ENCODE measurements at regions not wholly inside any gene's neighbourhood (a gene's known extent, or its start where the extent isn't known, plus 50 kb on each side); places are given as distances from the start of the nearest gene placed in this dataset.

DNA sequence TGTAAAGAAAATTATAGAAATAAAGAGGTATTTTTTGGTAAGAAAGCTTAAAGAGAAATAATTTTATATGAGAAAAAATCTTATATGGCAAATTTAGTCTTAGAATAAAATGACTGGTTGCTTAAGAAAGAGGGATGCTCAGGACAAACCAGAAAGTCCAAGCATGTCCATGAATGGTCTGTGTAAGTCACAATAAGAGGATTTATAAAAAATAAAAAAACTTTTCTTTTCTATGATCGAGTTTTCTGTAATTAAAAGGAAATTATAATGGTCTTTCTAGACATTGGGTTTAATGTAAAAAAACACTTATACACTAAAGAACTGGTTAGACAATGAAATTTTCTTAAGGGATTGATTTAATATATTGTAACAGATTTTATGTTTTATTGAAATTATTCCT, 819.6 kb downstream of the TBC1D22A start:
- no peak for DNase-seq

DNA sequence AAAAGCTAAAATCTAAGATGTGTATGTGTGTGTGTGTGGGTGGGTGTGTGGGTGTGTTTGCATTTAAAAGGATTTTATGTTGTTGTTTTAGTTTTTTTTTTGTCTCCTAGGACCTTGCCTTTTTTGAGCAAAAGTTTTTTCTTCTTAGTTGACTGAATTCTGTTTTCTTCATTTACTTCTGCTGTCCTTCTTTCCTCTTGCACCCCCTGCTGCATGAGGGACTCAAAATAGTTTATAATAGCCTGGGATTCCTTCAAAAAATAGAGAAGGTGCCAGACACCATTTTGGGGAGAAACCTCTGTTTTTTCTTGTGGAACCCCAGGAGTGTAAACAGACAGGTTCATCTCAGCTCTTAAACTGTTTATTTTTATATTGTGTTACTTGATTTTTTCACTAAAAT, 817.7 kb downstream of the TBC1D22A start:
- DNase-seq = no peak

DNA sequence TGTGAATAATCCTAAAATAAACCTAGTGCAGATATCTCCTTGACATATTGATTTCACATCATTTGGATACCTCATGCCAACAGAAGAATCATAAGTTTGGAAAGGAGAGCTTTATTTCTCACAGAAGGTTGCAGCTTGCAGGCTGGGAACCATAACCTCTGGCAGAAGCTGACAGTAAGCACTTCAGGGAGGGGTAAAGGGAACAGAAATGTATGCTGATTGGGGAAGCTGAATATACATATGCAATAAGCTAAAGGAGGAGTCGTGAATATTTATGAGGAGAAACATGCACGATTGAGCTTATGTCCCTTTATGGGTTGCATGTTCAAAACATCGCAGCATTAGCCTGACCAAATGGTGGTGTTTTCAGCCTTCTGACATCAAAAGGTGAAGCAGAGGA, 814.5 kb downstream of the TBC1D22A start:
- DNase-seq = no peak

DNA sequence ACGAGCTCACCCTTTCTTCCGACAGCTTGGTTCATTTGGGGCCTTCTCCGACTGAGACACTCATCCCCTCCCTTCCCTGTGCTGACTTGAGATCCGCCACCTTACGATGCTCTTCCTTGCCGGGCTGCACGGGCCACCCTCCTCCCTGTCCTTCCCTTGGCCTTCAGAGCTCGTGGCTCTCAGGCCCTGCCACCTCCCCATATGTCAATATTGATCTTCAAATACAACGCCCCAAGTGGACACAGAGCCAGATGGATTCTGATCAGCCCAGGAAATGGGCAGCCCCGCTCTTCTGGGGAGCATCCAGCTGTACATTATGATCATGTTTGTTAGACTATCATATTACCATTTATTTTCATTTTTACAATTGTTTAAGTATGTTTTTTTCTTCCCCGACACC, 812.8 kb downstream of the TBC1D22A start:
- no peak for DNase-seq

DNA sequence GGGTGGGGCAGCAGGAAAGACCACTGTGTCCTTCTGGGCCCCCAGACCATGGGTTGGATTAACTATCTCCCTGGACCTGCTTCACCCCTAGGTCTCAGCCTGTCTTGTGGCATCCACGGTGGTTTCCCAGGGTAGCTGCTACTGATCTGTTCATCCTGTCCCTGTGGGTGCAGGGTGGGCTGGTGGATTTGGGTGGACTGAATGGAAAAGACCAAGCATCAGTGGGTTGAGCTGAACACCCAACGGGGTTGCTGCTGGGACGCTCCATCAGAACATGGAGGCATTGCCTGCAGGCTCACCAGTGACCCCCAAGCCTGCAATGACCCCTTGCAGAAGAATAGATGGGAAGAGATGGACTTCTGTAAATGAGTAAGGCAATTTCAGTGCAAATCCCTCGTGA, 812.1 kb downstream of the TBC1D22A start:
- DNase-seq = no peak

DNA sequence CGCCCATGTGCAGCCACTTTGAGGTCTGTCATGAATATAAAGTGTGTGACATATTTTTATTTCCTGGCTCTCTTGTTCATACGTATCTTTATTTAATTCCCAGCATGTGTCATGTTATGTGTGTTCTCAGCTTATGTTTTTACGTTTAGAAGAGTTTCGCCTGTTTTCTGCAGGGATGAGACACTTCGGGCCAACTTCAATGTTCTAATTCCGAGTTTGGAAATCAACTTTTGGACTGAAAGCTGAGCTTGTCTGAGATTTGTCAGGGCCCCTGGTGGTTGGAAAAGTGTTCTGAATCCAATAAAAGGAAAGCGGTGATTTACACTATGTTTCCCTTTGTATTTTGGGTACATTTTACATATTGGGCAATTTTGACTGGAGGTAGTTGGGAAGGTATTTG, 810.7 kb downstream of the TBC1D22A start:
- no peak for DNase-seq

DNA sequence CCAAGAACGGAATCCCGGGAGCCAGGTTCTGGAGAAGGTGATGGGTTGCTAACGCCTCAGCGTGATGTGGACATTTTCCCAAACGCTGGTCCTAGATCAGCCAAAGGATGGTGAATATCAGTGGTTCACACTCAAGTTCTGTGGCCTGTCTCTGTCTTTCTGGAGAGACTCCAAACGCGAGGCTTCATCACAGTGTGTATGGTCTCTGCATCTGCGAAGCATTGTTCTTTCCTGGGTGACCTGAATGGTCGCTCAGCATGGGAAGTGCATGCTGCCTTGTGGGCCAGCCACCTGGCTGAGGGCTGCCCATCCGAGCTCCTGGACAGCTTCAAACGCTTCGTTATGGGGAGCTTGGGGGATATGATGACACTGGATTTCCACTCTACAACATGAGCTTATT, 810.0 kb downstream of the TBC1D22A start:
- DNase-seq = no peak

DNA sequence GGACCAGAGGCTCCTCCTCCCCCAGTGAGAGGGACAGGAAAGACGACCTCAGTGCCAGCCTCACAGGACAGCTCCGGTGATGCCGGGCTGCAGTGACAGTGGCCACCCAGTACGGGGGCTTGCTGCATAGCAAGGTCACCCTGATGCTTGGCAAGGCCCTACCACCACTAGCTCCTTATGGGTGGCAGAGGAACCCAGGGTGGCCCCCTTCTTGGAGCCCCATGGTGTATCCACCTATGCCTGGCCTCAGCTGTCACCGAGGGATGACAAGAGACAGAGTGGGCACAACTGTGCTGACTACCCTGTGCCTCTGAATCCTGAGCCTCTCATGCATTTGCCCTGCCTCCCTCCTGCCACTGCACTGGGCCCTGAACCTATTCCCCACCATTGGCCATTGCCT, 809.2 kb downstream of the TBC1D22A start:
- DNase-seq = no peak

GRCh38 chr22:47570851-47571250, 808.4 kb downstream of the TBC1D22A start:
- DNase-seq = no peak

GRCh38 chr22:47570300-47570685, 807.8 kb downstream of the TBC1D22A start:
- no peak for DNase-seq

DNA sequence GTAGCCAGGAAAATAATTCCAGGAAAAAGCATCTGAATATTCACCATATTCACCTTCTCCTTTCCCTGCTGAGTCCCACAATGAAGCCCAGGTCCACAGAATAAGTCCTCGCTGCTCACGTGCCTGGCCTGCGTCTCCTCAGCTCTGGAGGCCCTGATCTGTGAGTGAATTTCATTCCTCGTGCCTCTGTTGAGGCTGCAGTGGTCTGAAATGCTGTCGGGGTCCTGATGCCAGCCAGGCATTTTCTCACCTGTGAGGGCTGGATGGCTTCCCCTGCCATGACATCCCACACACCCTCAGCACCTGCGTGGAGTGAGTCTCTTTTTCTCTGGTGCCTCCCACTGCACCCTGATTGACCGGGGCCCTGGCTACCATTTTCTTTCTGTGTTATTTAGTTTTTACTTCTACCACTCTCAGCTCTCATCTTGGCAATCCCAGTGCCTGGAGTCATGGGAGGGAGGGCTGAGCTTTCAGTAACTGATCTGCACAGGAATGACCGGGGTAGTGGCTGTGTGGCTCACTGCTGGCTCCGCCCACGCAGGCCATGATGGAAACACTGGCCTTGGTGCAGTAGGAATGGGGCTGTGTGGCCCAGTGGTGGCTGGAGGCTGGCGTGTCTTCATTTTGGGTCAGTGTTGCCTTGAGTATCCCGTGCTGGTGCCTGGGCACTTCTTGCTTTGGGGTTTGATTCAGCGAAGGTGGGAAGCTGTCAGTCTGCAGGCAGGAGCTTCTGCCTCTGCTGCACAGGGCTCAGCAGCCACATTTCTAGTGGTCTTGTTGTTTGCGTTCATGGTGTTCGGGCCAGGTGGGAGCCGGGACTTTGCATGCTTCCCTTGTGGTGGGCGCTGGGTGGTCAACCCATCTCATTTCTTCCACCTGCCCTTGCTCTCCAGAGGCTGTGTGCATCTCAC, 807.2 kb downstream of the TBC1D22A start:
- no peak for DNase-seq

GRCh38 chr22:47568700-47569099, 806.2 kb downstream of the TBC1D22A start:
- no peak for DNase-seq

DNA sequence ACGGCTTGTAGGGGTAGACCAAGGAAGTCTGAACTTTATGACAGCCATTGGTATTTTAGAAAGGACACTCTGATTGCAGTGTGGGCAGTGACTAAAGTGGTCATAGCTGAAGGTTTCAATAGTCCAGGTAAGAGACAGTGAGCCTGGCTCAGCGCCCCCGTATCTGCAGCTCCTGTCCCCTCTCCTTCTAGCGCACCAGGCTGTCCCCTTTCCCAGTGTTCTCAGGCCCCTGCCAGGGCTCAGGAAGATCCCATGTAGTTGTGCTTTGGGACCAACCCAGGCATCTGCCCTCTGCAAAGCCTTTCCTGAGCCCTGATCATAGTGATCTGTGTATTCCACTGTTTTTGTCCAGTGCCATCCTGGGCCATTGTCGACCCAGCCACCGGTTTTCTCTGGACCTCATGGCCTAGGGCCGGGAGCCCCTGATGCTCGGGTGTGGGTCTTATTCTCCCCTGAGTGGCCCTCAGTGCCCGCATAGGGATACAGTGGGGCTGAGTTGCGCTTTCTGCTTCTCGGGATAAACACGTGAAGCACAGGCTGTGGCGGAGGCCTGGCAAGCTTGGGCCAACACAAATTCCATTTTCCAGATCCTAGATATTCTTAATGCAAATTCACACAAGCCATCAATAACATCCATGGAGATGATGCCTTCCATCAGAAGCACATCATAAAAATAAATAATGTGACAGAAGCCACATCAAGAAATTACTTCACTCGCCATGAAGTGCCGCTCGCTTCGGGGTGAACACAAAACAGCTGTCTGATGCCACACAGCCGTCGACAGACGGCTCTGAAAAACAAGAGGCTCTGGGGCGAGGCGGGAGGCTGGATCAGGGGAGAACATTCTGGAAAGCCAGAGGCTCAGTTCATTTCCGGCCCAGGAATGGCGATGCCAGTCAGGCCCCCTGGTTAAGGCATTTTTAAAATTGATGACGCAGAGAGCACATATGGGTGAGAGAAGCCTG, 805.0 kb downstream of the TBC1D22A start:
- no peak for DNase-seq

DNA sequence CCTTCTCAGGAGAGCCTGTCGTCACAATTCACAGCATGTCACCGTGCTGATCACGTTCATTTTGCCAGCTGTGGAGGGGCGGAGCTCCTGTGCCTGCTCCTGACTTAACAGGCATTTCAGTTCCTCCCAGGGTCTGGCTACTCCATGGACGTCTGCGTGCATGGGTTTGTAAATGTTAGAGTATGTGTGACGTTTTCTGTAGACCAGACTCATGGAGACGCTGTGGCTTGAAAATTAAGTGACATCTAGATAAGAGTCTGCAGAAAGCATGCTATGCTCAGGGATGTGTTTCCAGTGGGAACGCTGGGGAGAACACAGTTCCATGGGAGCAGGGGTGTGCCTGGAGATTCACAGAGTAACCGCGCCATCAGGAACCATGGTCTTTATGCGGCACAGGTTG, 804.0 kb downstream of the TBC1D22A start:
- DNase-seq = no peak

GRCh38 chr22:47565607-47566006, 803.2 kb downstream of the TBC1D22A start:
- DNase-seq = no peak

GRCh38 chr22:47564651-47565434, 802.4 kb downstream of the TBC1D22A start:
- DNase-seq = no peak

DNA sequence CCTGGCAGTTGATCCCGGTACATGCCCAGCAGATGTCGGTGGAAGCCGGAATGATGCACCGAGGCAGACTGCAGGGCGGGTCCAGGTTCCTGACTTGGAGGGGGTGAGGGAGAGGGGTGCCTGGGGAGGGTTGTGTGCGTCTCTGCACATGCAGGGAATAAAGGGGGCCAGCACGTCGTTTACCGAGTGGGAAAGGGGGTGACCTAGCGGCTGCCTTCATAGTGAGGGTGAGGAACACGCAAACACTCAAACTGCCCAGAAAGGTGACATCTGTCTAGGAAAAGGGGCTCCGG, 801.7 kb downstream of the TBC1D22A start:
- no peak for DNase-seq

GRCh38 chr22:47563406-47564157, 801.1 kb downstream of the TBC1D22A start:
- no peak for DNase-seq

DNA sequence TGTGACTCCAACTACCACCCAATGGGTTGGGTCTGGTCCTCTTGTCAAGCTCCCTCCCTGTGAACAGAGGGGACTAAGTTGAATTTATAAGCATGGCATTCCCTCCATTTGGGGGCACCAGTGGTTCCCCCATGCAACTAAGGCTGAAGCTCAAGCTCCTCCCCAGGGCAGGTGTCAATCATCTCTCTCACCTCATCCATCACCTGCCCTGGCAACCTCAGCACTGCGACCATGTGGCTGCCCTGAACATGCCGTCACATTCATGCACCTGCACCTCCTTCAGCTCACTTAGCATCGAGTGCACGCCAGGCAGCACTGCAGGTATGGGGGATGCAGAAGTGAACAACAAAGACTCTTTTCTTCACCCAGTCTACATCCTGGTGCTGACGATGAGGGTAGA, 799.3 kb downstream of the TBC1D22A start:
- DNase-seq = no peak

- DNase-seq = no peak
These were observed 798.7 kb downstream of the TBC1D22A start for GRCh38 chr22:47561115-47561675.

DNA sequence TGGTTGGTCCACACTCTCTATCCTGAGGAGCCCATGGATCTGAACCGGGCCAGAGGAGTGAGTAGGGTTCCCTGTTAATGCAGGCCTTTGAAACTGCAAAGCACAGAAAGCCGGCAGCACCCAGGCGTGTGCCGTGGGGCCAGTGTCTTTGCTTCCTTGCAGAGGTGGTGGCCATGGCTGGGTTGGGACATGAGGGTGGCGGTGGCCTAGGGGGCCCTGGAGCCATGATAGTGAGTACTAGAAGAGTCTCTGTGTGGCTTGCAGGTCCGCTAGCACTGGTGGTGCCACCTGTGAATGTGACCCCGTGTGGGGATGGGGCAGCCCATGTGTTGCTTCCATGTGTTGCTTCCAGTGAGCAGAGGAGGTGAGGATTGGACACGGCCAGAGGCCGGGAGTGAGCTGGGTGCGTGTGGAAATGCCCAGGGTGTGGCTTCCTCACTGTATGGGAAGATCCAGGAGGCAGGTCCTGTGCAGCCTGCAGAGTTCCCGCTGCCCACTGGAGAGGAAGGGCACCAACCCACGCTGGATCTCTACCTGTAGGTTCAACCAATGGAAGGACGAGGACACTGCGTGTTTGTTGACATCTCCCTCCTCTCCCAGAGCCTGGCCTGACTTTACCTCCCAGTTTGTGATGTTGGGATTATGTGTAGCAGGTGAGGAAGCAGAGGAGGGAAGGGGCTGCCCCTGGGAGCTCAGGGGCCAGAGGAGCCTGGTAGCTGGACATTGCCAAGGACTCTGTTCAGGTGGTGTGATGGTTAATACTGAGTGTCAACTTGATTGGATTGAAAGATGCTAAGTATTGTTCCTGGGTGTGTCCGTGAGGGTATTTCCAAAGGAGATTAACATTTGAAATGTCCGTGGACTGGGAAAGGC, 796.6 kb downstream of the TBC1D22A start:
- DNase-seq = no peak
